Epithelial cell of esophagus (primary cell): ENCODE measurements at regions not wholly inside any gene's neighbourhood (a gene's known extent, or its start where the extent isn't known, plus 50 kb on each side); places are given as distances from the start of the nearest gene placed in this dataset.

Experiments
- DNase-seq: peaks from one replicate; pipeline ENCODE4 v3.0.0; 2010; ENCODE audit warnings: low read depth
- H3K4me3 ChIP-seq: 2 replicates; pipeline ENCODE4 v1.5.1; 2011; ENCODE audit warnings: mild to moderate bottlenecking, low read length, control low read depth
- TF ChIP-seq, protein P1 (sequence below): IDR thresholded peaks from 2 replicates; pipeline ENCODE4 v1.5.1; 2011; ENCODE audit warnings: low read depth, mild to moderate bottlenecking, low read length, control low read depth, inconsistent platforms; ENCODE audit not compliant: insufficient read depth; ENCODE audit errors: missing control alignments

DNA sequence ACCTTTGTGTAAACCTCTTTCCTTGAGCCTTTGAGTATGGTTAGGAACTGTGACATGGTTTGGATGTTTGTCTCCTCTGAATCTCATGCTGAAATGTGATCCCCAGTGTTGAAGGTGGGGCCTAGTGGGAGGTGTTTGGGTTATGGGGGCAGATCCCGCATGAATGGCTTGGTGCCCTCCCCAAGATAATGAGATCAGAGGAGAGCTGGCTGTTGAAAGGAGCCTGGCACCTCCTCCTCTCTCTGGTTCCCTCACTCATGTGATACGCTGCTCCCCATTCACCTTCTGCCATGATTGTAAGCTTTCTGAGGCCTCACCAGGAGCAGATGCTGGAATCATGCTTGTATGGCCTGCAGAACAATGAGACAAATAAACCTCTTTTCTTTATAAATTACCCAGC, 1110.2 kb downstream of the CDH11 start:
- no peak overlapping the region for H3K4me3 ChIP-seq
- TF ChIP-seq, protein P1, sequence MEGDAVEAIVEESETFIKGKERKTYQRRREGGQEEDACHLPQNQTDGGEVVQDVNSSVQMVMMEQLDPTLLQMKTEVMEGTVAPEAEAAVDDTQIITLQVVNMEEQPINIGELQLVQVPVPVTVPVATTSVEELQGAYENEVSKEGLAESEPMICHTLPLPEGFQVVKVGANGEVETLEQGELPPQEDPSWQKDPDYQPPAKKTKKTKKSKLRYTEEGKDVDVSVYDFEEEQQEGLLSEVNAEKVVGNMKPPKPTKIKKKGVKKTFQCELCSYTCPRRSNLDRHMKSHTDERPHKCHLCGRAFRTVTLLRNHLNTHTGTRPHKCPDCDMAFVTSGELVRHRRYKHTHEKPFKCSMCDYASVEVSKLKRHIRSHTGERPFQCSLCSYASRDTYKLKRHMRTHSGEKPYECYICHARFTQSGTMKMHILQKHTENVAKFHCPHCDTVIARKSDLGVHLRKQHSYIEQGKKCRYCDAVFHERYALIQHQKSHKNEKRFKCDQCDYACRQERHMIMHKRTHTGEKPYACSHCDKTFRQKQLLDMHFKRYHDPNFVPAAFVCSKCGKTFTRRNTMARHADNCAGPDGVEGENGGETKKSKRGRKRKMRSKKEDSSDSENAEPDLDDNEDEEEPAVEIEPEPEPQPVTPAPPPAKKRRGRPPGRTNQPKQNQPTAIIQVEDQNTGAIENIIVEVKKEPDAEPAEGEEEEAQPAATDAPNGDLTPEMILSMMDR: no peak

DNA sequence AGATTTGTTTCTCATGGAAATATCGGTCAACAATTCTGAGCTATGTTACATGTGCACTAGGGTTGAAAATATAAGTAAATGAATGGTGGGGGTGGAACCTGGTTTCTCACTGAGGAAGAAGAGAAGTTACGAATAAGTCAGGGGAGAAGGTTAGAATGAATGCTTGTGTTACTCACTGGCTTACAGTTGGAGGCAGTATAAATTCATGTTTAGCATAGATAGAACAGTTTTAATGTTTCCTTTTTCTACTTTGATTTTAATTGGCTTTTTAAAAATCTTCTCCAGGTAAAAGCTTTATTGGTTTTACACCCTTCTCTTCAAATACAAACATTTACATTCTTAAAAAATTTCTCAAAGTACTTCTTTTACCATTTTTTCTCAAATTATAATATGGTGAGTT, 1113.7 kb downstream of the CDH11 start:
- DNase-seq: no peak
- H3K4me3 ChIP-seq: no peak overlapping the region
- TF ChIP-seq, protein P1: no peak

More for the DNA sequence above, 1110.2 kb downstream of the CDH11 start:
- no peak for DNase-seq

DNA sequence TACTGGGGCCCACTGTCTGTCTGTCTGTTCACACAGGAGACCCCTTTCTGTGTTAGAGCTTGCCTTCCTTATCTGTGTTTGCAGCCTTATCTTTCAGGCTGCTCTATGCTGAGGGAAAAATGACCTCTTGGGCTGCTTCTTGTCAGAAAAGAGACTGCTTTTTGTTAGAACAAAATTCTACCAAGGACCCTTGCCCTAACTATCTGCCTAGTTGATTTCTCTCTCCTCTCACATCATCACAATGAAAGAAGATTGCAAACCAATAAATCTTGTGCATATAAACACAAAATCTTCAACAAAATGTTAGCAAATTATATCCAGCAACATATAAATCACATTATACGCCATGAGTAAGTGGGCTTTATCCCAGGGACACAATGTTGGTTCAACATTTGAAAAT, 1117.7 kb downstream of the CDH11 start:
- TF ChIP-seq, protein P1: no peak
- DNase-seq: no peak
- H3K4me3 ChIP-seq: no peak overlapping the region

DNA sequence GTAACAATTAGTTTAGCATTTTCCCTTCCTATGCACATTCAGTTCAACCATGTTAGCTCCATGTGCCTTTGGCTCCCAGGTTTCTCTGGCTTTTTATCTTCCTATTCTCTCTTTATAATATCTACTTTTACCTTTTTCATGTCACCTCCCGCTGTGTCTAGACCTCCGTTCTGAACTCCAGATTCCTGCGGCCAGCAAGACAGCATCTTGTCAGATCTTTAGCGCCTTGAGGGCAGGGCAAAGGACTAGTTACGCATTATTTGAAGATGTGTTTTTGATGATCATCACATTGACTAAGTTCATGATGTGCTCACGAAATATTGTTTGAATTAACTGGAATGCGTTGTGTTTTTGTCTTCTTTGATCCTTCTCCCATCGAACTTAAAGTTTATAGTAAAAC, 1126.8 kb downstream of the CDH11 start:
- TF ChIP-seq, protein P1: no peak
- H3K4me3 ChIP-seq: no peak overlapping the region

DNA sequence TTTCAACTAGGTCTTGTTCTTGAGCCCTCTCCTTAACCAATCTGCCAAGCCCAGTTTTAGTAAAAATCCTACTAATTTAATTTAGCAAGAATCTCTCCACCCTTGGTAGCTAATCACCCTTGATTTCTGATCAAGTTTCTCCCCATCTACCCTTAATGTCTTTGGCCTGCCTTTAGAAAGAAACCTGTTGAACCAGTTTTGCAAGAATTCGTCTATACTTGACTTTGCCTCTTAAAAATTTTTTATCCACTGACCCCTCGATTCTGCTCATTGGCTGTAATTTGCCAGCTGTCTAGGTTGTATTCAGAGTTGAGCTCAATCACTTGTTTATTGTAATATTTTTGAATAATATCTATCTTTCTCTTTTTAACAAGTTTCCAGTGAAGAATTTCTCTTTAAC, 1138.5 kb downstream of the CDH11 start:
- peak; percentile 43 for DNase-seq
- TF ChIP-seq, protein P1: no peak
- no peak overlapping the region for H3K4me3 ChIP-seq

More for the DNA sequence above, 1126.8 kb downstream of the CDH11 start:
- no peak for DNase-seq

DNA sequence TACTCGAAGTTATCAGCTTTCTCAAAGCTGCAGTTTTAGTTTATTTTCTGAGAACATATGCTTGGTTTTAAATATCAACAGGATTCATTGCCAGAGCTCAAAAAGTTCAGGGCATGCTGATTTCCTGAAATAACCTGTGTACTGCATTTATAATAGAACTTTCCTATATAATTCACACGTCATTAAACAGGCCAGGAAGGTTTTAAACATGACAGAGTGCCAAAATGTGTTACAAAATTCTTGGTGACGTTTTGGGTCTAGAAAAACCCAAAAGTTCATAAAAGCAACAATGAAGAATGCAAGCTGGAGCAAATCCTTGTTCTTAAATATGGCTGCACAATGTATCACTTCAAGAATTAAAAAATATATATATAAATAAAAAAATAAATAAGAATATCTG, 1139.1 kb downstream of the CDH11 start:
- DNase-seq: no peak
- no peak overlapping the region for H3K4me3 ChIP-seq
- TF ChIP-seq, protein P1: no peak

DNA sequence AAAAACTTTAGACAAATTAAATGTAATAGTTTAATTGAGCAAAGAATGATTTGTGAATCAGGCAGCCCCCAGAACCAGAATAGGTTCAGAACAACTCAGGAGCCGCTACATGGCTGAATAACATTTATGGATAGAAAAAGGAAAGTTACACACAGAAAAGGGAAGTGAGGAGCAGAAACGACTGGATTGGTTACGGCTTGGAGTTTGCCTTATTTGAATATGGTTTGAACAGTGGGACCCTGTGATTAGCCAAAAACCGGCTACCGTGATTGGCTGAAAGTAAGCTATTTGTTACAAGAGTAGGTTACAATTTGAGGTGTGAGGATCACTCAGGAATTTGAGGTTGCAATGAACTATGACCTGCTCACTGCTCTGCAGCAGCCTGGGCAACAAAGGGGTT, 1139.8 kb downstream of the CDH11 start:
- no peak overlapping the region for H3K4me3 ChIP-seq
- no peak for DNase-seq

More for the DNA sequence above, 1139.8 kb downstream of the CDH11 start:
- TF ChIP-seq, protein P1: no peak
